Right hindlimb (tissue), 1 donor: ENCODE measurements at regions not wholly inside any gene's neighbourhood (a gene's known extent, or its start where the extent isn't known, plus 50 kb on each side); places are given as distances from the start of the nearest gene placed in this dataset.
"Not testable (repeated sequence)": the region's sequence is repeated elsewhere in the genome, so short reads cannot be mapped to it uniquely, and the experiment has no call there.

Experiments
- DNase-seq: peaks from one replicate; pipeline ENCODE4 v3.0.0-alpha.2; 2018

- no peak for DNase-seq
Measured at GRCh38 chr1:227508431-227508830, 54.9 kb upstream of the ZNF678 start.

- DNase-seq: not testable (repeated sequence)
Measured at GRCh38 chr1:227506490-227507393, 56.6 kb upstream of the ZNF678 start.

DNA sequence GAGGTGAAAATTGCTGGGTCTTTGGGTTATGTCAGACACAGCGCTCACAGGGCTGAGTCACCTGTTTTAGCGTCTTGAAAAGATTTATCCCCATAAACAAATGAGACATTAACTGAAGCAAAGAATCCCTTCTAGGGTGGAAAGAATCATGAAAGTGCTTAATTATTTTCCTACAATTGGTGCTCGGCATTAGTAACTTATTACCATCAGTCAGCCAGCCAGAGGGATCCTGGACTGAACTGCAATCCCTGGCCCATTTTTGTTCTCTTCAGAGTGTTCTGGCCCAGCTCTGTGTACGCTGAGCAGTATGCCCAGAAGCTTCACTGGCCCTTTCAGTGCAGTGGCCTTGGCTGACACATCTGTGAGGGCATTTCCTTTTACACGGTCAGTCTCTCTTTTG, 67.3 kb upstream of the ZNF678 start:
- DNase-seq: not testable (repeated sequence)

DNA sequence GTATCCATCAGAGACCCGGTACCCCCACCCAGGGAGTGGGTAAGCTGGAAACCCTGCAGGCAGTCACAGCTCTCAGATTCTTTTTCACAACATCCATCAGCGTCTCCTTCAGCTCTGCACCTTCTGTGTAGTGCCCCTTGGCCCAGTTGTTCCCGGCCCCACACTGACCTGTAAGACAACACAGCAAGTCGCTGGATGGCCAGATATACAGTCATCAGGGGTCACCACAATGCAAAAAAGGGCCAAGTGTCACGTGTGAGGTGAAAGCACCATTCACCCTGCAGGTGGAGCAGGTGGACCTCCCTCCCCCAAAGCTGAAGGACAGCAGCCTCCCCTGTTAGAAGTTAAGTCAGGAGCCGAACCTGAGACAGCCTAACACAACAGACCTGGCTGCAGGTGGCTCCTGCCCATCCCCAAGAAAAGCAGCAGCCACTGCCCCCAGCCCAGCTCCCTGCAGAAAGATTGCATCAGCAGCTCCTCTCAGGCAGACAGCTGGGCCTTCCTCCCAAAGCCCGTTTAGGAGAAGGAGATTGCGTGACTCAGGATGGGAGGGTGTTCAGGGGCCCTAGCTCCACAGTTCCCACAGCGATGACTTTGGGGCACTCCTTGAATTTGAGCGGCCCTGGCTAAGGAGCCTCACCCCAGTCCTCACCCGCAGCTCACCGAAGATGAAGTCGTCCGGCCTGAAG, 69.3 kb upstream of the ZNF678 start:
- DNase-seq: not testable (repeated sequence)

DNA sequence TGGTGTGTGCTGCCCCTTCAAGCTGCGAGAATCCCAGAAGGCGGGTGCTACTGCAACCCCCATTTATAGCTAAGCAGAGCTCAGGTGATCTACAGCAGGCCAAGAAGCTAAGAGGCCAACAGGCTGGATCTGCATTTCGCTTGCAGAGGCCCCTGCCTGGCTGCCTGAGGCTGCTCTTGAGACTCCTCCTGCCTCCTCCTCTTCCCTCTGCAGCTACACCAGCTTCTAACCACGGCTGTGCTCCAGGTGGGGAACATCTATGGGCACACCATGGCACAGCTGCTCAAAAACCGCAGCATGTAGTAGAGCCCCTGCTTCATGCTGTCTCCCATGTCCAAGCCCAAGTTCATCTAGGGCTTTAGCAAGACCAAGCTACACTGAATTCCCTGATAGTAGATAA, 72.9 kb upstream of the ZNF678 start:
- no peak for DNase-seq

GRCh38 chr1:227490001-227490400, 73.4 kb upstream of the ZNF678 start:
- no peak for DNase-seq

DNA sequence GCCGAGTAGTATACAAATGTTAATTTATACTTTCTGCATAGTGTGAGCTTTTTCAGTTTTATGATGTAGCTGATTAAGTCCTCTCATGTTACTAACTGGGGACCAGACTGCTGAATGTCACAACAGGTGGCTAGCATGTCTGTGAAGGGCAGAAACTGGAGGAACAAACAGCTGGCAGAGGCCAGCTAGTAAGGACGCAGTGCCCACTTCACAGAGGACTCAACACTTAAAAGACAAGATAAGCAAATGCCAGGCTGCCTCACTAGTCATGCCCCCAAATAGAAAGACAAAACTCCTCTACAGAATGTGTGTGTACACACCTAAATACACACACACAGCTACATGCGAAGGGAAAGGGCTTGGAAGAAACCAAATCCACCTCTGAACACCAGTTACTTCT, 73.8 kb upstream of the ZNF678 start:
- no peak for DNase-seq

DNA sequence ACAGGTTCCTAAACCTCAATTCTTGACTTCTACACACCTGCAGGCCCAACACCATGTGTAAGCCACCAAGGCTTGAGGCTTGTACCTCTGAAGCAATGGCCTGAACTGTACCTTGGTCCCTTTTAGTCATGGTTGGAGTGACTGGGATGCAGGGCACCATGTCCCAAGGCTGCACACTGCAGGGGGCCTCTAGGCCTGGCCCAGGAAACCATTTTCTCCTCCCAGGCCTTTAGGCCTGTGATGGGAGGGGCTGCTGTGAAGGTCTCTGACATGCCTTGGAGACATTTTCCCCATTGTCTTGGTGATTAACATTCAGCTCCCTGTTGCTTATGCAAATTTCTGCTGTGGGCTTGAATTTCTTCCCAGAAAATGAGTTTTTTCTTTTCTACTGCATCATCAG, 75.8 kb upstream of the ZNF678 start:
- no peak for DNase-seq

DNA sequence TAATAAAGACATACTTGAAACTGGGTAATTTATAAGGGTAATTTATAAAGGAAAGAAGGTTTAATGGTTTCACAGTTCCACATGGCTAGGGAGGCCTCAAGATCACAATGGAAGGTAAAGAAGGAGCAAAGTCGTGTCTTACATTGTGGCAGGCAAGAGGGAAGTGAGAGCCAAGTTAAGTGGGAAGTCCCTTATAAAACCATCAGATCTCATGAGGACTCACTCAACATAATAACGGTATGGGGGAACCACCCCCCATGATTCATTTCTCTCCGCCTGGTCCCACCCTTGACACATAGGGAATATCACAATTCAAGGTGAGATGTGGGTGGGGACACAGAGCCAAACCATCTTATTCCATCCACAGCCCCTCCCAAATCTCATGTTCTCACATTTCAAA, 76.8 kb upstream of the ZNF678 start:
- no peak for DNase-seq

DNA sequence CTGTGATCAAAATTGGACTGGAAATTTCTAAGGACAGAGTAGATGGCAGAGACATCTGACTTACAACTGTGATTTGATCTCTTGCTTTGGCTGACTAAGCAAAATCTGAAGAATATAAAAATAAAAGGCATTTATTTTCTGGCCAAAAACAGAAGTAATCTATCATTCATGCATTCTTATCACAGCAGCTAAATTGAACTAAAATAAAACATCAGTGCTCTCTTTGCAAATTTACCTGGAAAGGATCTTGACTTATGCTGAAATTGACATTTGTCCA, 81.4 kb upstream of the ZNF678 start:
- no peak for DNase-seq

- DNase-seq: not testable (repeated sequence)
Measured at GRCh38 chr1:227474072-227474471, 89.3 kb upstream of the ZNF678 start.

DNA sequence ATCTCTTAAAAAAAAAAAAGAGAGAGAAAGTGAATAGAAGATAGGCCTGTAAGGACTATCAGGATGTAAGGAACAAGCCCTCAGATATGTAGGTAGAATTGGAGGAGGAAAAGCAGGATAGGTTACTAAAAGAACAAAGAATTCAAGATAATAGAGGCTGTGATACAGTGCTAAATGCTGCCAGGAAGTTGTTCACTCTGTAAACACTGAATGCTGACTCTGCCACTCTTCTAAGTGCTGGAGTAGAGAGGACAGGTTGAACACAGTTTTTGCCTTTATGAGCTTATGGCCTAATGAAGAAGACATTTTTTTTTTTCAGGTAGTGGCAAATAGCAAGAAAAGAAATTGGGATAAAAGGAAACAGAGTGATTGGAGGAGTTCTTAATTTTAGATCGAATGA, 90.6 kb upstream of the ZNF678 start:
- DNase-seq: no peak

DNA sequence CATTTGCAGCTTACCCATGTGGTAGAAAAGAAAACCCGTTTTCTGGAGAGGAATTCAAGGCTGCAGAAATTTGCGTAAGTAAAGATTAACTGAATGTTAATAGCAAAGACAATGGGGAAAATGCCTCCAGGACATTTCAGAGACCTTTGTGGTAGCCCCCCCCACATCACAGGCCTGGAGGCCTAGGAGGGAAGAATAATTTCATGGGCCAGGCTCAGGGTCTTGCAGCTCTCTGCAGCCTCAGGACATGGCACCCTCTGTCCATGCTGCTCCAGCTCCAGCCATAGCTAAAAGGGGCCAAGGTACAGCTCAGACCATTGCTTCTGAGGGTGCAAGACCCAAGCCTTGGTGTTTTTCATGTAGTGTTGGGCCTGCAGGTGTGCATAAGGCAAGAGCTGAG, 92.7 kb upstream of the ZNF678 start:
- DNase-seq: no peak

- no peak for DNase-seq
Measured at GRCh38 chr1:227469708-227470107, 93.6 kb upstream of the ZNF678 start.

DNA sequence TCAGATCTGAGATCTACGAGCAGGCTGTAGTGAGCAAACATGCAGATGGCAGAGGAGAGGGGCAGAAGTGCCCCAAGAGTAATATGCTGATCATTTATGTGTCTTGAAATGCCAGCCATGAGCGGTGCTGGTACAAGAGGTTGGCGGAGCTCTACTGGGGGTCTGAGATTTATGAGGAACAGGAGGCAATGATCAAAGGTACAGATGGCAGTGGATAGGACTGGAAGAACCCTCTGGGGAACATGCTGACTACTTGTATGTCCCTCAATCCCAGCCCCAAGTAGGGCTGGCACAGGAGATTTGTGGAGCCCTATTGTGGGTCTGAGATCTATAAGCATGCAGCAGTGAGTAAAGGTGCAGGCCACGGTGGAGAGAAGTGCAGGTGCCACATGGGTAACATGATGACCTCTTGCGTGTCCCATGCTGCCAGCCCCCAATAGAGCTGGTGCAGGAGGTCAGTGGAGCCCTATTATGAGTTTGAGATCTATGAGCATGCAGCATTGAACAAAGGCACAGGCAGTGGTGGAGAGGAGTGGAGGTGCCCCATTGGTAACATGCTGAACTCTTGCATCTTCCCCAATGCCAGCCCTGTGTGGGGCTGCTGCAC, 97.2 kb upstream of the ZNF678 start:
- DNase-seq: no peak

- DNase-seq: no peak
Measured at GRCh38 chr1:227465256-227465655, 98.1 kb upstream of the ZNF678 start.

GRCh38 chr1:227459977-227460376, 103.4 kb upstream of the ZNF678 start:
- no peak for DNase-seq

- DNase-seq: no peak
Measured at GRCh38 chr1:227459326-227459841, 104.0 kb upstream of the ZNF678 start.

- no peak for DNase-seq
Measured at GRCh38 chr1:227454686-227455085, 108.7 kb upstream of the ZNF678 start.

DNA sequence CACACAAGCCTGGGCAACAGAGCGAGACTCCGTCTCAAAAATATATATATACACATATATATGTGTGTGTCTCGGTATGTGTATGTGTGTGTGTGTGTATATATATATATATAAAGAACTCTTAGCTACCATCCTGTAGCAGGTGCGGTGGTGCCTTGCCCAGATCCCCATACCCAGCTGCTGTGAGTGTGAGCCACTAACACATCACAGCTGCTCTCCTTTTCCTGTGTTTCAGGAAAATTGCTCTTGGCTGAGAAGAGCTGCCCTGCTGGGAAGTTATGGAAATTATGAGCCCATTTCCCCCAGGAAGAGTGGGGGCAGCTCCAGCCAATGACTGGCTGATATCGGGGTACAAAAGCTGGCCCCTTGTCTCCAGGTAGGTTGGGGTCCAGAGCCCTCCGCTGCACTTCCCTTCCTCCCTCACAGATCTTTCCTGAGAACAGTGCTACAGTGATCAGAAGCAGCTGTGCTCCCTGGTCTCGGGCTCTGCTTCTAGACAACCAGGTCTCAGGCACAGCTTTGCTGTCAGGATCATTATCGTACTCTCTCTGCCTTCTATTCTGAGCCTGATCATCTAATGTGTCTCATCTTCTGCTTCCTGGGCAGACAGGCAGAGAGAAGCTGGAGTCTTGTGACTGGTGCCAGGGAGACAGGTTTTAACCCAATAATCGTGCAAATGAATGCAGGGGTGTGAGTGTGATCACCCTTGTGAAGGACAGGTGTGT, 109.6 kb upstream of the ZNF678 start:
- DNase-seq: no peak

- no peak for DNase-seq
Measured at GRCh38 chr1:227451954-227452353, 111.4 kb upstream of the ZNF678 start.

DNA sequence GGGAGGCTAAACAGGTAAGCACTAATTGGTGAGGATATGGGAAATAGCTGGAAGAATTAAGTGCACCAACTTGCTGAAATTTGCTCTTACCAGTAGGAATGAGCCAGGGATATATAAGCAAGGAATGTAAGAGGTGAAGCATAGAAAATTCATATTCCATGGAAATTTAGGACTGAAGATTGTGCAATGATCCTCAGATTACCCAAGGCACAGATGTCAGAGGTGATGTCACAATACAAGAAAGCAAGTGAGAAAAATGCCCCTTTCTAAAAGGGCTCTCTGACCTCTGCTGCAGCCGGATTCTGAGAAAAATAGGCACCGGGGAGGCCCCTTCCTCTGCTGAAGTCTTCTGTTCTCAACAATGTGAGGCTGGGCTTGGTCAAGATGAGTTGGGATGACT, 112.3 kb upstream of the ZNF678 start:
- no peak for DNase-seq

DNA sequence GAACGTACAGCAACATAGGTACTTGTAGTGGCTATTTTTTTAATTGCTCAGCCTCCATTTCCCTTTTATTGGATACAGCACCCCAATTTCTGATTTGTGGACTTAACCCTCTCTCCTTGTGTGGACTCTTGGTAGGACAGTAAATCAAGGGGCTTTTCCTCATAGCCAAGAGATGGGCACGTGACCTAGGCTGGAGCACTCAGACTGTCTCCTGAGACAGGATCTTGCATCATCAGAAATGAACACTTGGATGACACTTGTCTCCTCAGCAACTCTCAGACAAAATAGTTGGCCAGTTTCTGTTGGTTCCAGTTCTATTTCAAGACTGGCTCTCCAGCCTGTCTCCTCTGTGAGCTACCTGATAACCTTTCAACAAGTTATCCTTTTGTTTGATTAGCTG, 112.9 kb upstream of the ZNF678 start:
- no peak for DNase-seq
